Psoas muscle (tissue), 7 donors: ENCODE measurements at regions not wholly inside any gene's neighbourhood (a gene's known extent, or its start where the extent isn't known, plus 50 kb on each side); places are given as distances from the start of the nearest gene placed in this dataset.

Experiments used
- ATAC-seq, 4 donors: fragments of 200-7000 bp; cut with Tn5 transposase; one replicate each; pipeline ENCODE4 v1.9.1; 2020; ENCODE audit warnings: moderate library complexity in 3 of 4, mild to moderate bottlenecking in 2 of 4
- DNase-seq, 2 donors: peaks; one replicate each; pipeline ENCODE4 v3.0.0-alpha.2; 2020
- H3K27ac ChIP-seq: fragments of 200-600 bp; one replicate; pipeline ENCODE4 v1.8.0; 2022
- H3K27me3 ChIP-seq, 3 donors: fragments of 200-600 bp in 1 of 3; one replicate each; pipeline versions ENCODE4 v1.6.1 to v1.8.0; 2013 to 2022; ENCODE audit warnings: low read length in 2 of 3, mild to moderate bottlenecking in 2 of 3, moderate library complexity in 1 of 3; ENCODE audit not compliant: insufficient read depth in 3 of 3
- H3K36me3 ChIP-seq, 2 donors: fragments of 200-600 bp in 1 of 2; one replicate each; pipeline versions ENCODE4 v1.6.1 to v1.8.0; 2013 to 2022; ENCODE audit warnings: low read depth in 1 of 2, mild to moderate bottlenecking in 1 of 2, moderate library complexity in 1 of 2; ENCODE audit not compliant: insufficient read depth in 1 of 2
- H3K4me1 ChIP-seq: fragments of 200-600 bp; one replicate; pipeline ENCODE4 v1.8.0; 2022
- H3K4me3 ChIP-seq: fragments of 200-600 bp; one replicate; pipeline ENCODE4 v1.8.0; 2022; ENCODE audit warnings: mild to moderate bottlenecking
- H3K9me3 ChIP-seq: fragments of 200-600 bp; one replicate; pipeline ENCODE4 v1.8.0; 2022
- CTCF ChIP-seq: fragments of 200-600 bp; IDR thresholded peaks from one replicate; pipeline ENCODE4 v1.8.0; 2022; ENCODE audit warnings: antibody characterized with exemption
- WGBS, 3 donors: extraction: QIAGEN DNeasy Blood & Tissue Kit; methylation state at CpG; one replicate each; pipeline versions ENCODE4 v1.1.6 to v1.1.7; 2013; 5-methylcytosine and 5-hydroxymethylcytosine counted together
- intact Hi-C, 2 donors: fragments of 100-400 bp; cut with DNase I; formaldehyde crosslinking; loops; one replicate each; pipeline versions ENCODE4 v1.11.0 to v1.14.2; 2022
- donor health status: healthy with polysubstance abuse.
- donor health status: DM: no; HTN: no; CAD: no; lungs with moderate emphysema.
- donor health status: Bipolar disorder and iron deficiency.
- donor health status: healthy.
- donor health status: DM: yes; HTN: yes; CAD: no.
- donor health status: DM: no; HTN: no; CAD: no.
- donor health status: DM: yes; HTN: yes; CAD: no.

GRCh38 chrX:46072791-46073190 lies 472.4 kb downstream of the ZNF674 start:
- no peak for DNase-seq
- Histone ChIP-seq H3K4me3 (no peak overlapping the region), H3K27ac (no peak overlapping the region), H3K4me1 (no peaks in the 10 kb centered on the region), H3K36me3 (no peaks in the 10 kb centered on the region), H3K27me3 (peaks cover 0 to 14% (median 0%) of the 10 kb centered on the region in 3 donors), H3K9me3 (peaks cover 17% of the 10 kb centered on the region)
- WGBS, 3 donors, result 70 to 85% (median 76%) methylated on average over 3 of the region's 3 CpGs
- TF ChIP-seq CTCF, result no peak
- no peak for ATAC-seq
- intact Hi-C loops, result no loop called here

- Histone ChIP-seq H3K9me3 (peaks cover 17% of the 10 kb centered on the region), H3K27ac (no peak overlapping the region), H3K4me3 (no peak overlapping the region), H3K27me3 (peaks cover 0 to 14% (median 0%) of the 10 kb centered on the region in 3 donors), H3K4me1 (no peaks in the 10 kb centered on the region), H3K36me3 (no peaks in the 10 kb centered on the region)
- TF ChIP-seq CTCF, result no peak
- DNase-seq, result no peak
- WGBS, 3 donors, result 65 to 86% (median 79%) methylated on average over 2 of the region's 2 CpGs
- intact Hi-C loops, result no loop called here
- ATAC-seq, result no peak
Observed at GRCh38 chrX:46072372-46072771, 472.8 kb downstream of the ZNF674 start.

- Histone ChIP-seq H3K4me1 (no peaks in the 10 kb centered on the region), H3K27me3 (peaks cover 0 to 16% (median 0%) of the 10 kb centered on the region in 3 donors), H3K4me3 (no peak overlapping the region), H3K27ac (no peak overlapping the region), H3K9me3 (peaks cover 11% of the 10 kb centered on the region), H3K36me3 (no peaks in the 10 kb centered on the region)
- DNase-seq (no peak), ATAC-seq (no peak)
- intact Hi-C loops, result no loop called here
- TF ChIP-seq CTCF, result no peak
Observed at GRCh38 chrX:46070421-46070820, 474.8 kb downstream of the ZNF674 start.

GRCh38 chrX:46059316-46059715 lies 485.9 kb downstream of the ZNF674 start:
- no peak for TF ChIP-seq CTCF
- ATAC-seq, result no peak
- no peaks in the 10 kb centered on the region for H3K9me3 ChIP-seq
- H3K4me3 ChIP-seq, result no peak overlapping the region
- peaks cover 0 to 2% (median 0%) of the 10 kb centered on the region in 3 donors for H3K27me3 ChIP-seq
- H3K27ac ChIP-seq, result no peak overlapping the region
- intact Hi-C loops, result no loop called here
- no peaks in the 10 kb centered on the region for H3K4me1 ChIP-seq
- no peak for DNase-seq
- 82 to 92% (median 89%) methylated on average over 16 to 17 of the region's 17 CpGs for WGBS, 3 donors
- no peaks in the 10 kb centered on the region for H3K36me3 ChIP-seq

GRCh38 chrX:46044486-46044885 lies 500.7 kb downstream of the ZNF674 start:
- Histone ChIP-seq H3K27me3 (peaks cover 0 to 13% (median 0%) of the 10 kb centered on the region in 3 donors), H3K9me3 (peaks cover 6% of the 10 kb centered on the region), H3K27ac (no peak overlapping the region), H3K36me3 (no peaks in the 10 kb centered on the region), H3K4me1 (no peaks in the 10 kb centered on the region), H3K4me3 (no peak overlapping the region)
- no peak for TF ChIP-seq CTCF
- intact Hi-C loops, result no loop called here
- ATAC-seq, result no peak
- no peak for DNase-seq
